ENCODE measurements at regions not wholly inside any gene's neighbourhood (a gene's known extent, or its start where the extent isn't known, plus 50 kb on each side); places are given as distances from the start of the nearest gene placed in this dataset.

- no peak overlapping the region for H3K27ac ChIP-seq
- TF ChIP-seq, protein P1, sequence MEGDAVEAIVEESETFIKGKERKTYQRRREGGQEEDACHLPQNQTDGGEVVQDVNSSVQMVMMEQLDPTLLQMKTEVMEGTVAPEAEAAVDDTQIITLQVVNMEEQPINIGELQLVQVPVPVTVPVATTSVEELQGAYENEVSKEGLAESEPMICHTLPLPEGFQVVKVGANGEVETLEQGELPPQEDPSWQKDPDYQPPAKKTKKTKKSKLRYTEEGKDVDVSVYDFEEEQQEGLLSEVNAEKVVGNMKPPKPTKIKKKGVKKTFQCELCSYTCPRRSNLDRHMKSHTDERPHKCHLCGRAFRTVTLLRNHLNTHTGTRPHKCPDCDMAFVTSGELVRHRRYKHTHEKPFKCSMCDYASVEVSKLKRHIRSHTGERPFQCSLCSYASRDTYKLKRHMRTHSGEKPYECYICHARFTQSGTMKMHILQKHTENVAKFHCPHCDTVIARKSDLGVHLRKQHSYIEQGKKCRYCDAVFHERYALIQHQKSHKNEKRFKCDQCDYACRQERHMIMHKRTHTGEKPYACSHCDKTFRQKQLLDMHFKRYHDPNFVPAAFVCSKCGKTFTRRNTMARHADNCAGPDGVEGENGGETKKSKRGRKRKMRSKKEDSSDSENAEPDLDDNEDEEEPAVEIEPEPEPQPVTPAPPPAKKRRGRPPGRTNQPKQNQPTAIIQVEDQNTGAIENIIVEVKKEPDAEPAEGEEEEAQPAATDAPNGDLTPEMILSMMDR (IDR thresholded peaks at IDR 0.05), result no peak
- no peak for TF ChIP-seq ZFX (IDR thresholded peaks at IDR 0.05; ENCODE audit: borderline replicate concordance)
These were observed 86.5 kb upstream of the EPB41L3 start for GRCh38 chr18:5630057-5630899.

GRCh38 chr18:5628512-5629255, 84.9 kb upstream of the EPB41L3 start:
- TF ChIP-seq ZFX (IDR thresholded peaks at IDR 0.05; ENCODE audit: borderline replicate concordance), result no peak
- TF ChIP-seq, protein P1 (IDR thresholded peaks at IDR 0.05), result no peak
- H3K27ac ChIP-seq, result no peak overlapping the region

DNA sequence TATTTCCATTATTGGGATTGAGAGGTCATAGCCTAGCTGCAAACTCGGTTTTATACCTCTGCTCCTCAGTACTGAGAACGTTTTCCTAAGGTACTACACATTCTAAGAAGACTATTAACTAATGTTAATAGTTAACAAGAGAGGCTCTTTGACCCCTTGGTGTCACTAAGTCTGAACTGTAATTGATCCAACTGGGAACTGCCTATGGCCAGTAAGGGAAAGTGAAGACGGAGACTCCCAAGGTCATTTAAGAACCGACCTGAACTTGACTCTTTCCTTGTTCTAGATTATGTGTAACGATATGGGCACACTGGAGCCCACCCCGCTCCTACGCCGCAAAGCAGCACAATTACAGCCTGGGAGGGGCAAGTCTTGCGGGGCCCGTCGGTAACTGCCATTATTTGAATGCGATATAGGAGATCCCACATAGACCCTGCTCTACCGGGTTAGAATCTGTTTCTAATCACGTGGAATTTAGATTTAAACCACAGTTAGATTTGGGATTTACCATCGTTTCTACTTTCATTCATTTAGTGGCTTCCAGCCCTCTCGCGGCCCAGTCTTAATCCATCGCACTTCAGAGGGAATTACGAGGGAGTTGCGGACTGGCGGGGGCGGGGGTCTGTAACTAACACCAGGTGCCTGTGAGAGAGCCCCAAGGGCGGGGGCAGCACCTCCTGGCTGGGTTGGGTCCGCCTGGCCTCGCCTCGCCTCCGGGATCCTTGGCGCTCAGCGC, 84.1 kb upstream of the EPB41L3 start:
- TF ChIP-seq, protein P1 (IDR thresholded peaks at IDR 0.05), result no peak
- no peak for TF ChIP-seq ZFX (IDR thresholded peaks at IDR 0.05; ENCODE audit: borderline replicate concordance)
- no peak overlapping the region for H3K27ac ChIP-seq

GRCh38 chr18:5626130-5626880, 82.5 kb upstream of the EPB41L3 start:
- TF ChIP-seq, protein P1 (IDR thresholded peaks at IDR 0.05), result no peak
- no peak for TF ChIP-seq ZFX (IDR thresholded peaks at IDR 0.05; ENCODE audit: borderline replicate concordance)
- H3K27ac ChIP-seq, result no peak overlapping the region

DNA sequence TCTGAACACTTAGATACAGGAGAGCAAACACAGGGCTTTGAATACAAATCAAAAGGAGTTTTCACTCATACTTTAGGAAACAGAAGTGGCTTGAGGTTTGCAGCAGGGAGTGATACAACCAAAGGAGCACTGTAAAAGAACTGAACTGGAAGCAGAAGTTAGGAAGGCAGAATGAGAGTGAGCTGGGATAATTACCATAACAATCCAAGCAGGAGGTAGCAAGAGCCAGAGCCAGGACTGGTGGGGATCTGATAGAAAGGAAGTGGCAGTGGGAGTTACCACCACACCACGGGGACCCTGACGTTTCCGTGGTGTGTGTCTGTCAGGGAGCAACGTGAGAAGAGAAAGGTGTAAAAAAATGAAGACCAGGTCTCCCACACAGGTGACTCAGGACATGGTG, 81.3 kb upstream of the EPB41L3 start:
- TF ChIP-seq ZFX (IDR thresholded peaks at IDR 0.05; ENCODE audit: borderline replicate concordance), result no peak
- TF ChIP-seq, protein P1 (IDR thresholded peaks at IDR 0.05), result no peak
- no peak overlapping the region for H3K27ac ChIP-seq

GRCh38 chr18:5622905-5623304, 79.1 kb upstream of the EPB41L3 start:
- H3K27ac ChIP-seq, result no peak overlapping the region
- TF ChIP-seq, protein P1 (IDR thresholded peaks at IDR 0.05), result no peak
- no peak for TF ChIP-seq ZFX (IDR thresholded peaks at IDR 0.05; ENCODE audit: borderline replicate concordance)
